IPS-18a (cell line): ENCODE measurements at regions not wholly inside any gene's neighbourhood (a gene's known extent, or its start where the extent isn't known, plus 50 kb on each side); places are given as distances from the start of the nearest gene placed in this dataset.
"Not testable (repeated sequence)": the region's sequence is repeated elsewhere in the genome, so short reads cannot be mapped to it uniquely, and the experiment has no call there.

Experiments used
- H3K27ac ChIP-seq: one replicate; pipeline ENCODE4 v1.5.1; 2013; ENCODE audit warnings: low read length
- H3K27me3 ChIP-seq: one replicate; pipeline ENCODE4 v1.6.1; 2013; ENCODE audit warnings: mild to moderate bottlenecking, low read length; ENCODE audit not compliant: control insufficient read depth, insufficient read depth
- H3K36me3 ChIP-seq: one replicate; pipeline ENCODE4 v1.6.1; 2013; ENCODE audit warnings: low read depth, low read length; ENCODE audit not compliant: control insufficient read depth
- H3K4me1 ChIP-seq: one replicate; pipeline ENCODE4 v1.6.1; 2013; ENCODE audit warnings: low read depth, low read length; ENCODE audit not compliant: control insufficient read depth
- H3K4me3 ChIP-seq: one replicate; pipeline ENCODE4 v1.5.1; 2013; ENCODE audit warnings: low read length
- H3K9ac ChIP-seq: one replicate; pipeline ENCODE4 v1.6.1; 2013; ENCODE audit warnings: mild to moderate bottlenecking, low read length, moderate library complexity
- H3K9me3 ChIP-seq: one replicate; pipeline ENCODE4 v1.6.1; 2013; ENCODE audit warnings: low read depth, low read length; ENCODE audit not compliant: control insufficient read depth

GRCh38 chr10:42690449-42691360 lies 52.3 kb upstream of the ZNF33B start:
- H3K4me1 ChIP-seq: no peaks in the 10 kb centered on the region
- no peak overlapping the region for H3K9ac ChIP-seq
- peaks cover 54% of the 10 kb centered on the region for H3K9me3 ChIP-seq
- H3K4me3 ChIP-seq: no peak overlapping the region
- H3K27me3 ChIP-seq: no peaks in the 10 kb centered on the region
- no peak overlapping the region for H3K27ac ChIP-seq
- H3K36me3 ChIP-seq: no peaks in the 10 kb centered on the region

- Histone ChIP-seq H3K4me1 (no peaks in the 10 kb centered on the region), H3K36me3 (no peaks in the 10 kb centered on the region), H3K9ac (no peak overlapping the region), H3K27me3 (no peaks in the 10 kb centered on the region), H3K27ac (no peak overlapping the region), H3K9me3 (peaks cover 49% of the 10 kb centered on the region), H3K4me3 (no peak overlapping the region)
Observed at GRCh38 chr10:42691361-42692120, 53.2 kb upstream of the ZNF33B start.

GRCh38 chr10:42697926-42698325 lies 59.6 kb upstream of the ZNF33B start:
- no peak overlapping the region for H3K27ac ChIP-seq
- no peaks in the 10 kb centered on the region for H3K27me3 ChIP-seq
- H3K9ac ChIP-seq: no peak overlapping the region
- H3K9me3 ChIP-seq: peaks cover 45% of the 10 kb centered on the region
- no peak overlapping the region for H3K4me3 ChIP-seq
- H3K4me1 ChIP-seq: no peaks in the 10 kb centered on the region
- no peaks in the 10 kb centered on the region for H3K36me3 ChIP-seq

- Histone ChIP-seq H3K4me3 (no peak overlapping the region), H3K4me1 (no peaks in the 10 kb centered on the region), H3K9me3 (peaks cover 57% of the 10 kb centered on the region), H3K36me3 (no peaks in the 10 kb centered on the region), H3K27ac (no peak overlapping the region), H3K9ac (no peak overlapping the region), H3K27me3 (no peaks in the 10 kb centered on the region)
Observed at GRCh38 chr10:42707234-42707633, 68.9 kb upstream of the ZNF33B start.

GRCh38 chr10:42719339-42719738 lies 63.3 kb upstream of the BMS1 start:
- H3K27ac ChIP-seq, H3K36me3 ChIP-seq, H3K4me1 ChIP-seq, H3K9ac ChIP-seq, H3K27me3 ChIP-seq, H3K4me3 ChIP-seq: not testable (repeated sequence)
- H3K9me3 ChIP-seq: peaks cover 42% of the 10 kb centered on the region

- Histone ChIP-seq H3K4me1 (no peaks in the 10 kb centered on the region), H3K27me3 (no peaks in the 10 kb centered on the region), H3K36me3 (no peaks in the 10 kb centered on the region), H3K9ac (no peak overlapping the region), H3K4me3 (no peak overlapping the region), H3K27ac (no peak overlapping the region), H3K9me3 (peaks cover 30% of the 10 kb centered on the region)
Observed at GRCh38 chr10:42722575-42722974, 60.0 kb upstream of the BMS1 start.

GRCh38 chr10:42723549-42723948 lies 59.0 kb upstream of the BMS1 start:
- not testable (repeated sequence) for H3K27me3 ChIP-seq, H3K27ac ChIP-seq, H3K36me3 ChIP-seq, H3K4me1 ChIP-seq, H3K4me3 ChIP-seq, H3K9ac ChIP-seq
- H3K9me3 ChIP-seq: peaks cover 36% of the 10 kb centered on the region

GRCh38 chr10:42724660-42725059 lies 57.9 kb upstream of the BMS1 start:
- not testable (repeated sequence) for H3K4me3 ChIP-seq, H3K9ac ChIP-seq, H3K27me3 ChIP-seq, H3K4me1 ChIP-seq, H3K36me3 ChIP-seq, H3K27ac ChIP-seq
- H3K9me3 ChIP-seq: peaks cover 42% of the 10 kb centered on the region

- no peaks in the 10 kb centered on the region for H3K36me3 ChIP-seq
- no peak overlapping the region for H3K9ac ChIP-seq
- H3K27me3 ChIP-seq: no peaks in the 10 kb centered on the region
- peaks cover 55% of the 10 kb centered on the region for H3K9me3 ChIP-seq
- H3K4me1 ChIP-seq: no peaks in the 10 kb centered on the region
- no peak overlapping the region for H3K27ac ChIP-seq
- no peak overlapping the region for H3K4me3 ChIP-seq
Observed at GRCh38 chr10:42732266-42732665, 50.3 kb upstream of the BMS1 start.
